ENCODE measurements at regions not wholly inside any gene's neighbourhood (a gene's known extent, or its start where the extent isn't known, plus 50 kb on each side); places are given as distances from the start of the nearest gene placed in this dataset.

- no peak for DNase-seq
Observed at GRCh38 chr2:239905884-239906654, 119.1 kb downstream of the NDUFA10 start.

GRCh38 chr2:239905306-239905705 lies 119.8 kb downstream of the NDUFA10 start:
- no peak for DNase-seq

GRCh38 chr2:239904496-239904895 lies 120.6 kb downstream of the NDUFA10 start:
- no peak for DNase-seq

- no peak for DNase-seq
Observed at GRCh38 chr2:239903803-239904202, 121.3 kb downstream of the NDUFA10 start.

- DNase-seq, result no peak
Observed at GRCh38 chr2:239903210-239903609, 121.9 kb downstream of the NDUFA10 start.

GRCh38 chr2:239902749-239903201 lies 122.4 kb downstream of the NDUFA10 start:
- no peak for DNase-seq

GRCh38 chr2:239898292-239898925 lies 126.7 kb downstream of the NDUFA10 start:
- no peak for DNase-seq

- DNase-seq, result no peak
Observed at GRCh38 chr2:239897596-239898235, 127.4 kb downstream of the NDUFA10 start.

- no peak for DNase-seq
Observed at GRCh38 chr2:239896075-239896474, 129.1 kb downstream of the NDUFA10 start.

GRCh38 chr2:239895669-239896068 lies 129.5 kb downstream of the NDUFA10 start:
- peak; percentile 5 for DNase-seq

- no peak for DNase-seq
Observed at GRCh38 chr2:239895116-239895515, 130.0 kb downstream of the NDUFA10 start.

- no peak for DNase-seq
Observed at GRCh38 chr2:239894276-239894675, 130.9 kb downstream of the NDUFA10 start.

GRCh38 chr2:239893236-239893515 lies 132.0 kb downstream of the NDUFA10 start:
- no peak for DNase-seq

- DNase-seq, result no peak
Observed at GRCh38 chr2:239892441-239893235, 132.5 kb downstream of the NDUFA10 start.

- DNase-seq, result no peak
Observed at GRCh38 chr2:239891698-239892097, 133.4 kb downstream of the NDUFA10 start.

- no peak for DNase-seq
Observed at GRCh38 chr2:239890206-239890746, 134.9 kb downstream of the NDUFA10 start.

- no peak for DNase-seq
Observed at GRCh38 chr2:239889641-239890121, 135.5 kb downstream of the NDUFA10 start.

GRCh38 chr2:239887604-239888003 lies 137.5 kb downstream of the NDUFA10 start:
- no peak for DNase-seq

- no peak for DNase-seq
Observed at GRCh38 chr2:239886781-239887180, 138.4 kb downstream of the NDUFA10 start.

GRCh38 chr2:239884875-239885274 lies 140.3 kb downstream of the NDUFA10 start:
- no peak for DNase-seq

- DNase-seq, result no peak
Observed at GRCh38 chr2:239884051-239884405, 141.1 kb downstream of the NDUFA10 start.

GRCh38 chr2:239883326-239884050 lies 141.7 kb downstream of the NDUFA10 start:
- no peak for DNase-seq
